Transverse colon (tissue), 3 donors: ENCODE measurements at regions not wholly inside any gene's neighbourhood (a gene's known extent, or its start where the extent isn't known, plus 50 kb on each side); places are given as distances from the start of the nearest gene placed in this dataset.

ENCODE experiments used
- CTCF ChIP-seq, 5 experiments: fragments of 200-600 bp in 3 of 5; fragments of 450-650 bp in 2 of 5; sonication (generic) in 3 of 5; IDR thresholded peaks; 1 replicate in 2 of 5; 2 replicates in 3 of 5; pipeline ENCODE4 v1.5.1; 2016 to 2017; ENCODE audit warnings: antibody characterized with exemption in 5 of 5, inconsistent platforms in 3 of 5, mild to moderate bottlenecking in 2 of 5, moderate library complexity in 1 of 5
- POLR2A ChIP-seq: fragments of 450-650 bp; IDR thresholded peaks from one replicate; pipeline ENCODE4 v1.6.1; 2016; ENCODE audit warnings: antibody characterized with exemption, mild to moderate bottlenecking, moderate library complexity

DNA sequence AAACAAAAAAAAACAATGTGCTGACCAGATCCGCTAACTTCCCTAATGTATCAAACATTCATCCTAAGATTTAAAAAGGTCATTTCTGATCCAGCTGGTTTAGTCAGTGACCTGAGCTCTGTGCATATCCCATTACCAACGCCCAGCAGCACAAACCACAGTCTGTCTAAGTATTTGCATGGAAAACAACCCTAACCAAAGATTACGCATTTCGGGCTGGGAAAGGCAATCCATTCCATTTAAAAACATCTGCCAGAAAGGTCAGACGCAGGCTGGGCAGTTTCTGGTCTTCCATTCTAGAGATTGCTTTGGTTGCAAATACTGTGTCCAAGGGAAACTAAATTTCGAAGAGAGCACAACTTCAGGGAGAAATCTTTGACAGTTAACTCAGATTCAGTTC is 234.9 kb downstream of the FLRT2 start:
- TF ChIP-seq CTCF (IDR thresholded peaks at IDR 0.05) (no peak), POLR2A (no peak)
